Trophoblast cell (in vitro differentiated cells and primary cell): ENCODE measurements at regions not wholly inside any gene's neighbourhood (a gene's known extent, or its start where the extent isn't known, plus 50 kb on each side); places are given as distances from the start of the nearest gene placed in this dataset.

Experiments used
- DNase-seq, 2 donors: peaks; one replicate each; pipeline ENCODE4 v3.0.0-alpha.2; 2016
- H2AFZ ChIP-seq: 2 replicates; pipeline ENCODE4 v1.6.1; 2013; ENCODE audit warnings: low read length, moderate library complexity, mild to moderate bottlenecking; ENCODE audit not compliant: insufficient read depth, poor library complexity
- H2AK5ac ChIP-seq: 2 replicates; pipeline ENCODE4 v1.6.1; 2013; ENCODE audit warnings: mild to moderate bottlenecking, low read length
- H2BK120ac ChIP-seq: 2 replicates; pipeline ENCODE4 v1.6.1; 2013; ENCODE audit warnings: low read length, mild to moderate bottlenecking, moderate library complexity; ENCODE audit not compliant: insufficient read depth, poor library complexity
- H2BK12ac ChIP-seq: 2 replicates; pipeline ENCODE4 v1.6.1; 2013; ENCODE audit warnings: mild to moderate bottlenecking, low read length, moderate library complexity
- H2BK5ac ChIP-seq: 2 replicates; pipeline ENCODE4 v1.6.1; 2013; ENCODE audit warnings: low read length, low read depth, moderate library complexity, mild to moderate bottlenecking; ENCODE audit not compliant: poor library complexity
- H3K14ac ChIP-seq: 2 replicates; pipeline ENCODE4 v1.6.1; 2013; ENCODE audit warnings: mild to moderate bottlenecking, low read length
- H3K18ac ChIP-seq: 2 replicates; pipeline ENCODE4 v1.6.1; 2013; ENCODE audit warnings: mild to moderate bottlenecking, low read length
- H3K23ac ChIP-seq: 2 replicates; pipeline ENCODE4 v1.6.1; 2013; ENCODE audit warnings: low read length
- H3K27ac ChIP-seq: 2 replicates; pipeline ENCODE4 v1.5.1; 2013; ENCODE audit warnings: low read depth, mild to moderate bottlenecking, inconsistent platforms, low read length, moderate library complexity
- H3K27me3 ChIP-seq: 2 replicates; pipeline ENCODE4 v1.6.1; 2013; ENCODE audit warnings: inconsistent platforms, mild to moderate bottlenecking, low read length, moderate library complexity; ENCODE audit not compliant: insufficient read depth
- H3K36me3 ChIP-seq, 2 experiments: 1 replicate in 1 of 2; 2 replicates in 1 of 2; pipeline ENCODE4 v1.6.1; 2013; ENCODE audit warnings: low read length in 2 of 2, mild to moderate bottlenecking in 2 of 2, moderate library complexity in 1 of 2; ENCODE audit not compliant: insufficient read depth in 2 of 2, control insufficient read depth in 1 of 2
- H3K4ac ChIP-seq: 2 replicates; pipeline ENCODE4 v1.6.1; 2013; ENCODE audit warnings: low read depth, mild to moderate bottlenecking, low read length, moderate library complexity
- H3K4me1 ChIP-seq, 2 experiments: 1 replicate in 1 of 2; 2 replicates in 1 of 2; pipeline ENCODE4 v1.6.1; 2013; ENCODE audit warnings: low read length in 2 of 2, mild to moderate bottlenecking in 2 of 2, moderate library complexity in 1 of 2; ENCODE audit not compliant: insufficient read depth in 2 of 2, control insufficient read depth in 1 of 2
- H3K4me2 ChIP-seq: 2 replicates; pipeline ENCODE4 v1.6.1; 2013; ENCODE audit warnings: inconsistent platforms, mild to moderate bottlenecking, low read length, moderate library complexity
- H3K4me3 ChIP-seq: 2 replicates; pipeline ENCODE4 v1.5.1; 2013; ENCODE audit warnings: mild to moderate bottlenecking, low read depth, low read length, inconsistent platforms
- H3K79me1 ChIP-seq: one replicate; pipeline ENCODE4 v1.6.1; 2013; ENCODE audit warnings: low read length
- H3K79me2 ChIP-seq: 2 replicates; pipeline ENCODE4 v1.6.1; 2013; ENCODE audit warnings: low read length, mild to moderate bottlenecking; ENCODE audit not compliant: control insufficient read depth, insufficient read depth, poor library complexity
- H3K9ac ChIP-seq: 2 replicates; pipeline ENCODE4 v1.6.1; 2013; ENCODE audit warnings: mild to moderate bottlenecking, low read length
- H3K9me3 ChIP-seq: 2 replicates; pipeline ENCODE4 v1.6.1; 2013; ENCODE audit warnings: low read depth, mild to moderate bottlenecking, control low read depth, inconsistent platforms, low read length; ENCODE audit not compliant: insufficient read depth
- H4K12ac ChIP-seq: 2 replicates; pipeline ENCODE4 v1.6.1; 2013; ENCODE audit warnings: low read depth, mild to moderate bottlenecking, low read length, moderate library complexity
- H4K8ac ChIP-seq: 2 replicates; pipeline ENCODE4 v1.6.1; 2013; ENCODE audit warnings: low read depth, mild to moderate bottlenecking, low read length, moderate library complexity
- H4K91ac ChIP-seq: one replicate; pipeline ENCODE4 v1.6.1; 2013; ENCODE audit warnings: low read depth, mild to moderate bottlenecking, low read length, moderate library complexity
- WGBS: extraction: QIAGEN DNeasy Blood & Tissue Kit; methylation state at CpG from one replicate; pipeline ENCODE4 v1.1.7; 2013; ENCODE audit warnings: missing lambda C conversion rate; ENCODE audit not compliant: insufficient read length, insufficient coverage; ENCODE audit errors: extremely low coverage; 5-methylcytosine and 5-hydroxymethylcytosine counted together

- Histone ChIP-seq H3K14ac (no peak overlapping the region), H3K4me1 (peaks cover 2% of the 10 kb centered on the region in 2 experiments), H4K91ac (no peak overlapping the region), H2AK5ac (no peak overlapping the region), H3K18ac (no peak overlapping the region), H3K9ac (no peak overlapping the region), H2BK12ac (no peak overlapping the region), H3K4ac (no peak overlapping the region), H3K4me2 (no peak overlapping the region), H2BK5ac (no peak overlapping the region), H2AFZ (no peak overlapping the region), H3K4me3 (no peak overlapping the region), H4K12ac (no peak overlapping the region), H3K23ac (no peak overlapping the region), H2BK120ac (no peak overlapping the region), H3K79me2 (no peaks in the 10 kb centered on the region), H3K36me3 (no peaks in the 10 kb centered on the region), H3K9me3 (no peaks in the 10 kb centered on the region), H3K27ac (no peak overlapping the region), H3K27me3 (no peaks in the 10 kb centered on the region), H3K79me1 (no peaks in the 10 kb centered on the region), H4K8ac (no peak overlapping the region)
- no peak for DNase-seq
Measured at GRCh38 chr5:24737163-24737562, 92.4 kb upstream of the CDH10 start.

GRCh38 chr5:24735284-24735683, 90.5 kb upstream of the CDH10 start:
- Histone ChIP-seq H3K27ac (no peak overlapping the region), H3K23ac (no peak overlapping the region), H3K36me3 (no peaks in the 10 kb centered on the region), H4K91ac (no peak overlapping the region), H3K4me3 (no peak overlapping the region), H2BK12ac (no peak overlapping the region), H3K79me2 (no peaks in the 10 kb centered on the region), H3K79me1 (no peaks in the 10 kb centered on the region), H2AFZ (no peak overlapping the region), H2AK5ac (no peak overlapping the region), H3K4me2 (no peak overlapping the region), H3K27me3 (no peaks in the 10 kb centered on the region), H3K14ac (no peak overlapping the region), H4K8ac (no peak overlapping the region), H4K12ac (no peak overlapping the region), H3K9me3 (no peaks in the 10 kb centered on the region), H3K4ac (no peak overlapping the region), H3K18ac (no peak overlapping the region), H3K4me1 (peaks cover 2% of the 10 kb centered on the region in 2 experiments), H2BK5ac (no peak overlapping the region), H3K9ac (no peak overlapping the region), H2BK120ac (no peak overlapping the region)
- DNase-seq: no peak
- no CpG with 5 or more reads among the region's 7 CpGs for WGBS

- H4K8ac ChIP-seq: no peak overlapping the region
- no peaks in the 10 kb centered on the region for H3K79me2 ChIP-seq
- H3K27me3 ChIP-seq: no peaks in the 10 kb centered on the region
- H3K23ac ChIP-seq: no peak overlapping the region
- no peak overlapping the region for H3K14ac ChIP-seq
- no peak overlapping the region for H3K4me3 ChIP-seq
- DNase-seq: peak in 1 of 2 donors; percentile 29
- H2AK5ac ChIP-seq: no peak overlapping the region
- H3K18ac ChIP-seq: no peak overlapping the region
- no peak overlapping the region for H2AFZ ChIP-seq
- H2BK5ac ChIP-seq: no peak overlapping the region
- no peak overlapping the region for H4K91ac ChIP-seq
- H2BK120ac ChIP-seq: no peak overlapping the region
- no peaks in the 10 kb centered on the region for H3K36me3 ChIP-seq
- no peak overlapping the region for H2BK12ac ChIP-seq
- no peak overlapping the region for H3K4ac ChIP-seq
- H3K4me1 ChIP-seq: peaks cover 2% of the 10 kb centered on the region in 2 experiments
- no peaks in the 10 kb centered on the region for H3K79me1 ChIP-seq
- H3K9me3 ChIP-seq: no peaks in the 10 kb centered on the region
- no peak overlapping the region for H3K9ac ChIP-seq
- no peak overlapping the region for H3K4me2 ChIP-seq
- no CpG with 5 or more reads among the region's 5 CpGs for WGBS
- no peak overlapping the region for H4K12ac ChIP-seq
- no peak overlapping the region for H3K27ac ChIP-seq
Measured at GRCh38 chr5:24732184-24732583, 87.4 kb upstream of the CDH10 start.

- H4K12ac ChIP-seq: no peak overlapping the region
- H3K79me1 ChIP-seq: no peaks in the 10 kb centered on the region
- no peaks in the 10 kb centered on the region for H3K4me1 ChIP-seq
- H2AFZ ChIP-seq: no peak overlapping the region
- WGBS: no CpG with 5 or more reads among the region's 3 CpGs
- no peak overlapping the region for H4K91ac ChIP-seq
- H3K9me3 ChIP-seq: no peaks in the 10 kb centered on the region
- H3K27me3 ChIP-seq: no peaks in the 10 kb centered on the region
- H3K23ac ChIP-seq: no peak overlapping the region
- H2BK5ac ChIP-seq: no peak overlapping the region
- H3K9ac ChIP-seq: no peak overlapping the region
- H4K8ac ChIP-seq: no peak overlapping the region
- no peak overlapping the region for H3K4ac ChIP-seq
- no peak overlapping the region for H3K4me3 ChIP-seq
- no peak overlapping the region for H2AK5ac ChIP-seq
- H3K18ac ChIP-seq: no peak overlapping the region
- H2BK12ac ChIP-seq: no peak overlapping the region
- no peak overlapping the region for H2BK120ac ChIP-seq
- H3K27ac ChIP-seq: no peak overlapping the region
- H3K14ac ChIP-seq: no peak overlapping the region
- no peak overlapping the region for H3K4me2 ChIP-seq
- H3K79me2 ChIP-seq: no peaks in the 10 kb centered on the region
- DNase-seq: no peak
- no peaks in the 10 kb centered on the region for H3K36me3 ChIP-seq
Measured at GRCh38 chr5:24720743-24721142, 76.0 kb upstream of the CDH10 start.
